Caki2 (cell line): ENCODE measurements at regions not wholly inside any gene's neighbourhood (a gene's known extent, or its start where the extent isn't known, plus 50 kb on each side); places are given as distances from the start of the nearest gene placed in this dataset.

Experiments used
- DNase-seq: peaks from one replicate; pipeline ENCODE4 v3.0.0-alpha.2; 2015; ENCODE audit warnings: low read depth
- in situ Hi-C: cut with HindIII; loops from 2 replicates; pipeline ENCODE4 v1.10.0; 2016; ENCODE audit warnings: low sequenced_read_pairs, low pct_unique_long_range_greater_than_20kb, mixed read lengths

DNA sequence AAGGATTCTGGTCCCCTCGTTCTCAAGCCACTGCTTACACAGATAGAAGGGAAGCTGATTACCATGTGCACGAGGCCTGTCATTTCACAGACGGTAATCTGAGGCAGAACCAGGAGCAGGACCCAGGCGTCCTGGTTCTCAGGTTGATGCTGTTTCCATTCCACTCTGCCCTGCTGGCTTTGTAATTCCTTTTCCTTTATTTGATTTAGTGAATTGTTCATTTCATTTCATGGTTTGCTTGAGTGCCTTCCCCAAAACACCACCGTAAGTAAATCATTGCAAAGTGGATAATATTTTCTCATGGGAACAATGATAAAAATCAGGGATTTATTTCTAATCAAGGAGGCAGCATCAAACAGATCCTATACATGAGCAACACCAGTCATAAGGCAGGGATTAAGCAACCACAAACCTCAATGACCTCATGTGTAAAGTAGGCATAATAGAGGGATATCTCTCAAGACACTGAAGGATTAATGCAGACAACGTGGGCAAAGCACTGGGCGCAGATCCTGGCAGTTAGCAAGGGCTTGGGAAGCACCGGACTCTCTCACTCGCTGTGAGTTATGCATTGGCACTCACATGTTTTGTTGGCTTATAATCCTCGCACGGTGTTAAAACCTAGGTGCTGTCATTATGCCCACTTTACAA, 229.5 kb upstream of the FOXQ1 start:
- DNase-seq: peak; percentile 98
- in situ Hi-C loops: no loop called here

- in situ Hi-C loops: no loop called here
- no peak for DNase-seq
Observed at GRCh38 chr6:1081551-1082284, 230.2 kb upstream of the FOXQ1 start.

- peak; percentile 36 for DNase-seq
- in situ Hi-C loops: no loop called here
Observed at GRCh38 chr6:1080453-1081337, 231.2 kb upstream of the FOXQ1 start.

DNA sequence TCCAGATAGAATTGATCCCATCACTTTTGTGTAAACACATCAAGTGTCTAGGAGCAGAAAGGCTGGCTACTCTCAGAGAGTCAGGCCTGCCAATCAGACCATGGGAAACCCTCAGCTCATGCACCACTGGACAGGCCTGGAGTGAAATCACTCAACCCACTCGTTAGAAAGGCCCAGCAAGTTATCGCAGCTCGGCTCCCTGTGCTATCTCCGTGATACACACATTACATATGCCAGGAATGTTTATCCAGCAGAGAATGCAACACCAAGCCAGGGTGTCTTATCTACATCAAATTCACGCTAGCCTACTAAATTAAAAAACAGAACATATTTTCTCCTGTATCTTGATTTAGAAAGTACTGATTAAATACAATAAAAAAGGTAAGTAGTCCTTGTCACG, 232.4 kb upstream of the FOXQ1 start:
- peak; percentile 91 for DNase-seq
- in situ Hi-C loops: no loop called here

DNA sequence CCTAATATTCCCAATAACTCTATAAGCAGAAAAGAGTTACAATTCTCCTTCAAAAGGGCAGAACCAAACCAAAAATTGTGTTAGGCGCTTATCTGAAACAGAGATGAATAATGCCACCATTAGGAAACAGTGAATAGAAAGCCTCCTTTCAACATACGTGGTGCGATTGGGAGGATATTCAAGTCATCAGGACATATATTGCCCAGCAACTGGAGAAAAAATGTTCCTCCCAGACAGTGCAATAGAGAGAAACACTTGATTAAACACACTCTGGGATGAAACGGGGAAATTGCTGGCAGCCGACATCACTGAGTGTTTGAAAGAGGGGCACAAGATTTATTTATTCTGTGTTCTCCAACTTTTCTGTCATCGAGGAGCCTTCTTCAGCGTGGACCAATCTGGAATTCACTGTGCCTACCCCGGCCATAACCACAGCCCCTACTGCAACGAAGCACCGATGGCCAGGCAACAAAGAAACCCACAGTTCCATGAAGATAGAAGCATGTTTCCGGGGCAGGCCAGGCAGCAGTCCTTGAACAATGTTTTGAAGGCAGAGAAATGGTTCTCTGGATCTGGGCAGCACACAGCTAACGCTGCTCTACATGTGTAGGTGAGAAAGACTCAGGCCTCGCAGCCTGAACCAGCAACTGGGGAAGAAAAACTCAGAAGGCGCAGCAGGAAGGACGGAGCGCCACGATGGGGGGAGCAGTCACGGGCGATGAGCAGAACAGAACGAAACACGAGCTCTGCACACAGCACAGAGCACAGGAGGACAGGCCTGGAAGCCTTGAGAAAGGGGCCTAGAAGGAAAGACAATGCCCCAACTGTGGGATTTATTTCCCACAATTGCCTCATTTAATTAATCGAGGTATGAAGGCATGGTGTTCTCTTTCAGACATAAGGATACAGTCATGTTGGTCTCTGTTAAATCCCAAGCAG, 234.2 kb upstream of the FOXQ1 start:
- no peak for DNase-seq
- in situ Hi-C loops: no loop called here

DNA sequence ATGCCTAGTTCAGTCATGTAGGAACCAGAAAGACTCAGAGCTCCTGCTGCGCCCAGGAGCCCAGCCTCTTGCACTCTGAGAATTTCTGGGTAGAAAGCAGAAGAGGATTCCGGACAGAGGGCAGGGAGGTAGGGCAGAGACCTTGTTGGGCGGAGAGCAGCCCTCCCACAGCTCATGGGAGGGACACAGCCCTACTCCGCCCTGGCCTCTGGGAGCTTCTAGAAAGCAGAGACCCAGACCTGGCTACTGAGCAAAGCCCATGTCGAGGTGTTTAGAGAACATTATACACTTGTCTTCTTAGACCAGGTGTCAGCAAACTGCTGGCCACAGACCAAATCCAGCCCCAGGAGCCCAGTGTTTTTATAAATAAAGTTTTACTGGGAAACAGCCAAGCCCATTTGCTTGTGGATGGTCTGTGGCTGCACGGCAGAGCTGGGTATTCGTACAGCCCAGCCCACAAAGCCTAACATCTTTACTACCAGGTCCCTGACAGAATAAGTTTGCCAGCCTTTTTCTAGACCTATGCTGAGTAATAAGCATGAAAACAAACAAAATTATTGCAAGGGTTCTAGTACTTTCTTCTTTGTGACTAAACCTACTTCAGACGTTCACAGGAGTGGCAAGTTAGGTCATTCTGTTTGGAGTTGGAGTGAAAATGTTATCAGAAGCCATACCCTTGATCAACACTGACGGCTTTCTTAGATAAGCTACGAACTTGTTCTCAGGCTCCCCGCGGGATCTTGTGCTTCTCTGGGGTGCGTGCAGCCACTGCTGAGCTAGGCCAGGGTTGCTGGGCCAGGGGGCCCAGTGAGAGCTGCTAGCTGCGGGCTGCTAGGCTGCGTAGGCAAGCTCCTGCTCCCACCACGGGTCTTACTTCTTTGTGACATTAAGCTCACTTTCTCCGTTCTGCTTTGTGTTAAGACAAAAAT, 235.1 kb upstream of the FOXQ1 start:
- in situ Hi-C loops: no loop called here
- DNase-seq: no peak

- in situ Hi-C loops: no loop called here
- DNase-seq: no peak
Observed at GRCh38 chr6:1075880-1076279, 236.0 kb upstream of the FOXQ1 start.

DNA sequence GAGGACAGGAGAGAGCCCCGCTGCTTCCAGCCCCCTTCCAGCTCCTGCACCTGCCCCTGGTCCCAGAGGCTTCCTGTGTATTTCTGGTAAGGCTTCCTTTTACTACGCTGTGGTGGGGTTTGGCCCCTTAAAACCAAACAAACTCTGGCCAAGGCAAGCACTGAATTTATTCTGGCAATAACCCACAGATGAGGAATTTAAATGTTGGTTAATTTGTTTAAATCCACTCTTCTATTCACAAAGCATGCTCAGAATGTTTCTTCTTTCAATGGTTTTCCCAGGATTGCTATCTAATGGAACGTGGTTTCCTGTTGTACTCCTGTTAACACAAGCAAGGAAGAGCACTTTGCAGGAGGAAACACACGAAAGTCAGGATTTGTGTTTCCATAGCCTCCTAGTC, 236.5 kb upstream of the FOXQ1 start:
- in situ Hi-C loops: no loop called here
- DNase-seq: no peak

GRCh38 chr6:1070085-1070521, 241.8 kb upstream of the FOXQ1 start:
- DNase-seq: peak; percentile 33
- in situ Hi-C loops: no loop called here

GRCh38 chr6:1068905-1069304, 243.0 kb upstream of the FOXQ1 start:
- in situ Hi-C loops: no loop called here

GRCh38 chr6:1068068-1068467, 243.8 kb upstream of the FOXQ1 start:
- peak; percentile 95 for DNase-seq
- in situ Hi-C loops: no loop called here

More at GRCh38 chr6:1068905-1069304, 243.0 kb upstream of the FOXQ1 start:
- DNase-seq: no peak

- no peak for DNase-seq
- in situ Hi-C loops: no loop called here
Observed at GRCh38 chr6:1067346-1067745, 244.6 kb upstream of the FOXQ1 start.

DNA sequence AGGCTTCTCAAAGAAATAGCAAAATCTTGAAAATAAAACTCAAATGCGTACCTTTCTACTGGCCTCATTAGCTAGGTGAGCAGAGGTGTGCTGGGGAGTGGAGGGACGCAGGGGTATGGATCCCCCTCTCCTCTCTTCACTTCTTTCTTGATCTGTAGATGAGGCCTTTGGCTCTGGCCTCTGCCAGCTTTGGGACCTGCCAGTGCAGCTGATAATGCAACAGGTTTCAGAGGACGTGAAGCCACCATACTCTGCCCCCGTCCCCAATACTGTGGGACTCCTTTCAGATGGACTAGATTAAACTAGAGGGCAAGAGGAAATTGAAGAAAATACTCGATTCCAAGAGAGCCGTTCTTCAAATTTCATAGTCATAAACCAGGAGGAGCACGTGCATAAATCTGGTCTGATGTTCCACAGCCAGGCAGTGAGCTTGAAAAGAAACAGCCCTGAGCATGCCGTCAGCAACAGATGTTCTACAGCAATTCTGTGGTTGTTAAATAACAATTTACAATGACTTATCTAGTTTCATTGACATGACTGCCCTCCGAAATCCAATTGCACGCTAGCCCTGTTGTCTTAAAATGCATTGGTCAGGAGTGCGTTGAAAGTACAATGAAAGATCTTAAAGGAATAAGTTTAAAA, 245.3 kb upstream of the FOXQ1 start:
- DNase-seq: no peak
- in situ Hi-C loops: no loop called here

DNA sequence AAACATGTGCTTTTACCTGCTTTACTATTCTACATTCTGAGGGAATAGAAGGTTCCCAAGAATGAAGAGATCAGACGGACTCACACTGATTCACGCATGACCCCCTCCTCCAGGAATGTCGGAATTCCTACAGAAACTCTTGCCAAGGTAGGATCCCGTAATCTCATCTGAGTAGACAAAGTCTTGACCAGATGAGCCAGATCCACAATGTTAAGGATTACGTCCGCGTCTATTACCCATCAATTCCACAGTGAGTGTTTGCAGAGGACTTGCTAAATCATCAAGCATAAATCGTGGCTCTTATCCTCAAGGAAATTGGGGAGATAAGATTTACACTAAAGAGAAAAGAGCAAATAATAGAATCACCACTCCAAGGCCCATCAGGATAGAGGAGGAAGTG, 245.9 kb upstream of the FOXQ1 start:
- in situ Hi-C loops: no loop called here
- no peak for DNase-seq

DNA sequence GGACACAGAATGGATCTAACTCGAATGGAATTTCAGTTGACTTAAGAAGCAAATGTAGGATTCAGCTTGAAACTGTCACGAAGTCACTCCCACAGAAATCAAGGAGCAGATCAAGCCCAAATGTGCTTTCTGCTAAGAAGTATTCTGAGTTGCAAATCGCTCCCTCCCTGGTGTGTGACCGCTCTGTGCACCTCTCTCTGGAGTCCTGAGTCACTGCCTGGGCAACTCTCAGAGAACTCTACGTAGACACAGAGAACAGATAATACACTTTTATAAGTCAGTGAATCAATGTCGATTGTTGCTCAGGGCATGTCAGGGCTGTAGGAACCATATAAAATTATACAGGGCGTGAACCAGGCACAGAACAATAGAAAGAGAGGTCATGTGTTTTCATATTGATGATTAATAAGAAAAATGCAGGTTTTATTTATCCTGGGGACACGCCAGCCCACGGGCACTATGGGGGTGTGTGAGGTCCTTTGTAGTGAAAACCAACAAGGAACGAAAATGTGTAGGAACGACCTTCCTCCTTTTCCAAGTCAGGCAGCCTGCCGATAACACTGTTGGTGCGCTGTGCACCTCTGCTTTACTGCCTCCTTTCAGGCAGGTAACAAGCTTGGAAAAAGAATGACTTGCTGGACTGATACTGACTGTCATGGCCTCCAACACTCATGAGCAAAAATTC, 248.1 kb upstream of the FOXQ1 start:
- in situ Hi-C loops: no loop called here
- peak; percentile 61 for DNase-seq
